GM18517 (cell line): ENCODE measurements at regions not wholly inside any gene's neighbourhood (a gene's known extent, or its start where the extent isn't known, plus 50 kb on each side); places are given as distances from the start of the nearest gene placed in this dataset.

Experiments used
- ATAC-seq: cut with Tn5 transposase; IDR thresholded peaks from one replicate; pipeline ENCODE4 v1.9.1; 2021; ENCODE audit warnings: mild to moderate bottlenecking, moderate library complexity; ENCODE audit not compliant: unreplicated experiment

GRCh38 chr6:50214937-50215336 lies 165.2 kb upstream of the DEFB112 start:
- ATAC-seq, result no peak

DNA sequence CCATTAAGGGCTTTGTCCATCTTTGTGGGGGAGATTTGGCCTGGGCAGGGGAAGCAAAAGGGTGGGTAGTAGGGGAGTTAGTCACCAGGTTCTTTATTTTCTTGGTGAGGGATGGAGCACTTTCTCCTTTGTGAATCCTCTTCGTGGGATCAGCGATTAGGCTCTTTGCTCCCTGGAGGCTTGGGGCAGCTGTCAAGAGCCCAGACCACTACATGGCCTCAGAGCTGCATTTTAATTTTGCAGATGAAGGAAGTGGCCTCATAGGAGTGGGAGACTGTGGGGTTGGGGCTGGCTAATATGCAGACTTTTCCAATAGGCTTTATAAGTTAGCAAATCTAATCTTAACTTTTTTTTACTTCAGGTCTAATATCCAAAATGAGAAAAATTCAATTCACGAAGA lies 168.1 kb upstream of the DEFB112 start:
- ATAC-seq, result no peak

- no peak for ATAC-seq
Observed at GRCh38 chr6:50236164-50236563, 186.4 kb upstream of the DEFB112 start.

DNA sequence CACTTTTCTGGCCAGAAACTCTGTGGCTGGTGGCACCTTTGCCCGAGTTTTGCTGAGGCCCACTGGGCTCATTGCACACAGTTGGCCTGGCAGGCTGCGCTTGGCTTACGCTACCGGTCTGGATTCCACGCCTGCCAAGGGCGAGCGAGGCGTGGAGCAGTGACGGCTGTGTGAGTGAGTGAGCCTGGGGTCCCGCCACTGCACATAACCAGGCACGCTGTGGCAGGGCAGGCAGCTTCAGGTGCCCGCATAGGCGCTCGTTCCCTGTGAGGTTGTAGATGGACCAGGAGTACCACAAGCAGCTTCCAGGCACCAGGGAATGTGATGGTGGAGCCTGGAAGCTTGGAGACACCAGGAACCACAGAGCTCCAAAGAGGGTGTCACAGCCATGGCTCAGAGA lies 190.1 kb upstream of the DEFB112 start:
- no peak for ATAC-seq

GRCh38 chr6:50240986-50241385 lies 191.3 kb upstream of the DEFB112 start:
- ATAC-seq, result no peak

DNA sequence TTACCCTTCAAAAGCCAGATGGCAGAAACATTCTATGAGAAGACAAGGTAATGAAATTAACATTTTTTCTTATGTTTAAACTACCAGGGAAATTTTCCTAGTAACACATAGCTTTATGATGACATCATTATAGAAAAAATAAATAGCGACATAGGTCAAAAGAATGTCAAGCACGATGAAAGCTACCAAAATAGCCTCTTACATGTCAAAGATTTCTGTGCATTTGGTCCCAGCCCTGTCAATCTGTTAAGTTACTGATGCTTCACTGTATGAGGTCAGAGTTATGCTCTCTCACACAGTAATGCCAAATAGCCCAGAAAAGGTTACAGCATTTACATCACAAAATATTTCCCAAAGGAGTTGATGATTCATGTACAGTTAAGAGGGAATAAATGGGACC lies 199.8 kb upstream of the DEFB112 start:
- no peak for ATAC-seq

DNA sequence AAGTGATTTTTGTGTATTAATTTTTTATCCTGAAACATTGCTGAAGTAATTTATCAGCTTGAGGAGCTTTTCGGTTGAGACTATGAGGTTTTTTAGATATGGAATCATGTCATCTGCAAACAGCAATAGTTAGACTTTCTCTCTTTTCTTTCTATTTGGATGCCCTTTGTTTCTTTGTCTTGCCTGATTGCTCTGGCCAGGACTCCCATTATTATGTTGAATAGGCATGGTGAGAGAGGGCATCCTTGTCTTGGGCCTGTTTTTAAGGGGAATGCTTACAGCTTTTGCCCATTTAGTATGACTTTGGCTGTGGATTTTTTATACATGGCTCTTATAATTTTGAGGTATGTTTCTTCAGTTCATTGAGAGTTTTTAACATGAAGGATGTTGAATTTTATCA lies 207.6 kb upstream of the DEFB112 start:
- ATAC-seq, result no peak

GRCh38 chr6:50259903-50260302 lies 210.2 kb upstream of the DEFB112 start:
- no peak for ATAC-seq

- ATAC-seq, result no peak
Observed at GRCh38 chr6:50264995-50265571, 215.4 kb upstream of the DEFB112 start.

DNA sequence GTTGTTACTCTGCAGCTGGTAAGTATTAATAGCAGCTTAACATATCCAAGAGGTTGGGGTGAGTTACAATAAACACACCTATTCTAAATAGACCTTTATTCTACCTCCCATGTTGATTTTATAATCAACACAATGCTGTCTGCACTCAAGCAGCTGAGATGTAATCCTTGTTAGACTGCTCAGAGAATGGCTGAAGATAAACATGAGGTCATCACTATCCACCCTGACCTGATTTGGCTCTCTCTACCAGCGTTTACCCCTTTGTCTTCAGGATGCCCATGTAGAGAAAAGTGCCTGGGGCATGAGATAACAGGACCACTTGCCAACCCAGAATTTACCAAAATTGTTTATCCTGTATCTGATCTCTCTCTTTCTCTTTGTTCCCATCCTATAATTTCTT lies 220.7 kb upstream of the DEFB112 start:
- ATAC-seq, result no peak

- ATAC-seq, result no peak
Observed at GRCh38 chr6:50271266-50271665, 221.5 kb upstream of the DEFB112 start.

- no peak for ATAC-seq
Observed at GRCh38 chr6:50271817-50272216, 222.1 kb upstream of the DEFB112 start.

DNA sequence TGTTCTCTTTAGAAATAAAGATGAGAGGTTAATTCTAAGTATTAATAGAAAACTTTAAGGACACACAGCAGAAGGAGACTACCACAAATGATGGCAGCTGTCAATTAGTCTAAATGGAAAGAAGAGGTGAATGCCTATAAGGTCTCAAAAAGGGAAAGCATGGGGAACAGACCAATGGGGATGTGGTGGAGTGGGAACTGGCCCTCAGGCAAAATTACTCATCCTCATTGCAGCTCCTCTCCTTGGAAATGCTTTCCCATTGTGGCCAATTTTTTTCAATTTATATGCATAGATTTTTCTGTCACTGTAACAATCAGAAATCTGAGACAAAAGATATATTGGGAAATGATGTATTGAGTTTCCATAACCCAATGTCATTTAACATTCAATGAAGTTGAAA lies 222.9 kb upstream of the DEFB112 start:
- no peak for ATAC-seq

DNA sequence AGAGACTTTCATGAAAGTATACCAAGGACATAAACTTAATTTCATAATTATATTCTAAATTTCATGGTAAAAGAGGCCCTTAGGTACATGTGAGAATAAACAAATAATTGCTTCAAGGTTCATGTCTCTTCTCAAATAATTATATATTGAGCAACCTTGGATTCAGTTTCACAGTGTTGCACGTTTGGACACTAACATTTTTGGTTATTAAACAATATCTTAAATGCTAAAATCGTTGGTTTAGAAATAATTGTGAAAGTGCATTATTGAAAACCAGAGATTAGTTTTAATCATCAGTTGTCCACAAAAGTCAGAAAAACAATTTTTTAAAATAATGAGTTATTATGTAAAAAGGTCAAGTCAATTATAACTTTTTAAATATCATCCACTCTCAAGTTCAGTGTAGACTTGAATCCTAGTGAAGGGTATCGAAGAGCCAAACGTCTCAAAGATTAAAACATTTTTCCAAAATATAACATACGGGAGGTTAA lies 227.1 kb upstream of the DEFB112 start:
- ATAC-seq, result no peak

DNA sequence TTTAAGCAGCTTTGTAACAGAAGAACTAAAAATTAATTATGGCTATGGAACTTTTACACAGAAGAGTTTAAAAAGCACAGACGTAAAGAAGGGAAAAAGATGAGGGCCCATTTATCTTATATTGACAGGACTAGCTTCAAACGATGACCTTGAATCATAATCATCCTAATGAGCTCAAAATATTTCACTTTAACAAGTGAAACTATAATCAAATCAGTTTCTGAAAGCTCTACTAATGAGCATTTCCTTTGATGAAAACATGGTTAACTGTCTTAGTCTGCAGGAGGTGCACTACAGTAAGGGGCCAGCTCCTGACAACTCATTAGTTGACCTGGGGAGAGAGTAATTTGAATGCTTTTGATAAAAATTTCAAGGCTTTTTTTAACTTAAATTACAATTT lies 228.0 kb upstream of the DEFB112 start:
- no peak for ATAC-seq

DNA sequence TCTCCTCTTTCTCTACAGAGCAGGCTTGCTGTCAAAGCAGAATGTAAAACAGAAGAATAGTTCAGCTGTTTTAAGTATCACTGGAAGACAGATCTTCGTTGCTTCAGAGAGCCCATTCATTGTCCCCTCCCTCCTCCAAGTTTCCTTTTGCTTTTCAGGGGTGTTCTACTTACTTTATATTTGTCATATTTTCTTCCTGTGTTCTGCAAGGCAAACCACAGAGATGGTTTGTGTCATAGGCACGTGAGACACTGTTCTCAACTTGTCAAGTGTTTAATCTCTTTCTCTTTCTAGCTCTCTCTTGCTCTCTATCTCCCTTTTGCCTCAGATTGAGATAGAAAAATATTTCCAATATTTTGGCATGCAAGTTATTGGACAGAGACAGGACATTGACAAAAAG lies 228.9 kb upstream of the DEFB112 start:
- ATAC-seq, result no peak

DNA sequence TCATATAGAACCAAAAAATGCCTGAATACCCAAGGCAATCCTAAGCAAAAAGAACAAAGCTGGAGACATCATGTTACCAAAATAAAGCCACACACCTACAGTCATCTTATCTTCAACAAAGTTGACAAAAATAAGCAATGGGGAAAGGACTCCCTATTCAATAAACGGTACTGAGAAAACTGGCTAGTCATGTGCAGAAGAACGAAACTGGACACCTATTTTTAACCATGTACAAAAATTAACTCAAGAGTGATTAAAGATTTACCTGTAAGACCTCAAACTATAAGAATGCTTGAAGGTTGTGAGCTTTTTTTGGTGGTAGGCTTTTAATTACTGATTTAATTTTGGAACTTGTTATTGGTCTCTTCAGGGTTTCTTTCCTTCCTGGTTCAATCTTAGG lies 236.0 kb upstream of the DEFB112 start:
- ATAC-seq, result no peak

DNA sequence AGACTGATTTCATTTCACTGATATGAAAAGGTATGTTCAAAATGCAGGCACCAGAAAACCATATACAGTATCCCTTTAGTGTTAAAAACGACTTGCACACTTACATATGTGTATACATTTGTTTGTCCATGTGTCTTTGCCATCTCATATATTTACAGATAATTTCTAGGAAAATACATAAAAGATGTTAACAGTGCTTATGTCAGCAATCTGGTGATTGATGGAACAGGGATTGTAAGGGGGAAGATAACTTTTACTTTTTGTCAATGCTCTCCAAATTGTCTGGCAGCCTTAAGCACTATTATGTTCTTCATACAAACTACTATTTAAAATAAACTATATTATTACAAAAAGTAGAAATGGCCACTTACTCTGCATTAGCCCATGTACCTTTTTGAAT lies 238.5 kb upstream of the DEFB112 start:
- ATAC-seq, result no peak

DNA sequence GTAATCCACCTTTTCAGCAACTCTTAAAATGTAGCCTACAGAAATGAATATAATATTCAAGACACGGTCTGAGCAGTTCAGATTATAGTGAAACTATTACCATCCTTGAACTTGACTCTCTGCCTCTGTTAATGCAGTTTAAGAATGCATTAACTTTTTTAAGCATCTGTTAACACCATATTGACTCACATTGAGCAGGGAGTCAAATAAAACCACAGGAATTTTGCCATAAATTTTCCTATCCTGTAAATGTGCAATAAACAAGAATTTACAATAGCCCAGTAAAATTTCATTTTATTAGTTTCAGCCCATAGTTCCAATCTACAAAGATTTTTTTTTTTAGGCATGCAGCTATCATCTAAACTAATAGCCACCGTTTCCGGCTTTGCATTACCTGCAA lies 239.2 kb upstream of the DEFB112 start:
- no peak for ATAC-seq

DNA sequence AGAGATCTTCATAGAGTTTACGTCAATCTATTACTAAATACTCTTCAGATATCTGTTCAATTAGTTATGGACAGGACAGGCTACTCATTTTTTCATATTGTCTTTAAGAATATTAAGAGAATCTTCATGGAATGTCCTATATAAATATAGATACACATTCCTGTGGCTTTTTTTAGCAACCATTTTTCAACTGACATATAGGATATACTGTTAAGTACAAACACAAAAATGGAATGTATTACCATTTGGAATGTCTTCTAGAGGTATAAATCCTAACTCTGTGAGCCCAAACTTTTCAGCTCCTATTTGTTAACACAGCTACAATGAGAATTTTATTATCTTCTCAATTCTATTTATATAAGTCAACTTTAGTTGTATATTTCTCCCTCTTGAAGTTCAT lies 239.6 kb upstream of the DEFB112 start:
- ATAC-seq, result no peak

DNA sequence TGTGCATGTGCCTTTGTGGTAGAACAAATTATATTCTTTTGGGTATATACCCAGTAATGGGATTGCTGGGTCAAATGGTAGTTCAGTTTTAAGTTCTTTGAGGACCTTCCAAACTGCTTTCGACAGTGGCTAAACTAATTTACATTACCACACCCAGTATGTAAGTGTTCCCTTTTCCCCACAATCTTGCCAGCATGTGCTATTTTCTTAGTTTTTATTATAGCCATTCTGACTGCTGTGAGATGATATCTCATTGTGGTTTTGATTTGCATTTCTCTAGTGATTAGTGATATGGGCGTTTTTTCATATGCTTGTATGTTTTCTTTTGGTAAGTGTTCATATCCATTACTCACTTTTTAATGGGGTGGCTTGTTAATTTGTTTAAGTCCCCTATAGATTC lies 251.6 kb upstream of the DEFB112 start:
- ATAC-seq, result no peak

- no peak for ATAC-seq
Observed at GRCh38 chr6:50305660-50306059, 255.9 kb upstream of the DEFB112 start.

GRCh38 chr6:50318536-50318935 lies 268.8 kb upstream of the DEFB112 start:
- ATAC-seq, result no peak

DNA sequence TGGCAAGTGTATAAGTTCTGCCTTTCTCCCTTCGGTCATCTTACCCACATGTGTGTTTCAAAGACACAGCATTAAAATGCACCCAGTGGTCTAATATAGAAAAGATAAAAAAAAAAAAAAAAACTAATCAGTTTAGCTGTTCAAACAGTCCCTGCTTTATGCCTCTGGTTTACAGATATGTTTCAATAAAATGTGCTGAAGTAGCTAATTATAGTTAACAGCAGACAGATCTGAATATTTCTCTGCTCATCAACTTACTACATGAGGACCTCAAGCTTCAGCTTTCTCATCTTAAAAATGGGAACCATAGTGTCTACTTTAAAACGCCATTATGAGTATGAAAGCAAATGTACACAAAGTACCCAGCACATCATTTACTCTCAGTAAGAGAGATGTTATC lies 280.6 kb upstream of the DEFB112 start:
- no peak for ATAC-seq
